Neural crest cell (in vitro differentiated cells): ENCODE measurements at regions not wholly inside any gene's neighbourhood (a gene's known extent, or its start where the extent isn't known, plus 50 kb on each side); places are given as distances from the start of the nearest gene placed in this dataset.
"Not testable (repeated sequence)": the region's sequence is repeated elsewhere in the genome, so short reads cannot be mapped to it uniquely, and the experiment has no call there.

Source experiments
- DNase-seq: peaks from one replicate; pipeline ENCODE4 v3.0.0; 2021; ENCODE audit warnings: low read depth, mixed read lengths, low spot score
- H3K27ac Mint-ChIP-seq: one replicate; pipeline ENCODE4 v1.8.0; 2021; ENCODE audit warnings: mild to moderate bottlenecking, mixed read lengths; ENCODE audit not compliant: unreplicated experiment
- H3K27me3 Mint-ChIP-seq: 2 replicates; pipeline ENCODE4 v1.8.0; 2021; ENCODE audit warnings: low read depth, mild to moderate bottlenecking, mixed read lengths
- H3K36me3 Mint-ChIP-seq: 2 replicates; pipeline ENCODE4 v1.8.0; 2021; ENCODE audit warnings: low read depth, mild to moderate bottlenecking, mixed read lengths
- H3K4me1 Mint-ChIP-seq: 2 replicates; pipeline ENCODE4 v1.8.0; 2021; ENCODE audit warnings: mixed read lengths
- H3K4me3 Mint-ChIP-seq: one replicate; pipeline ENCODE4 v1.8.0; 2021; ENCODE audit warnings: mild to moderate bottlenecking, mixed read lengths
- H3K9me3 Mint-ChIP-seq: 2 replicates; pipeline ENCODE4 v1.8.0; 2021; ENCODE audit warnings: mixed read lengths
- CTCF ChIP-seq: fragments of 200-600 bp; sonication (generic); conservative IDR thresholded peaks from 2 replicates; pipeline ENCODE4 v1.5.0; 2021; ENCODE audit warnings: antibody characterized with exemption, mild to moderate bottlenecking

- no peak overlapping the region for H3K27ac Mint-ChIP-seq
These were observed 87.9 kb upstream of the MSTN start for GRCh38 chr2:190150413-190150812.

GRCh38 chr2:190149908-190150307 is 87.4 kb upstream of the MSTN start:
- no peaks in the 10 kb centered on the region for H3K27me3 Mint-ChIP-seq
- no peak overlapping the region for H3K4me3 Mint-ChIP-seq
- TF ChIP-seq CTCF, result no peak
- H3K4me1 Mint-ChIP-seq, result no peaks in the 10 kb centered on the region
- no peak overlapping the region for H3K27ac Mint-ChIP-seq
- peaks cover 9% of the 10 kb centered on the region for H3K36me3 Mint-ChIP-seq
- peaks cover 18% of the 10 kb centered on the region for H3K9me3 Mint-ChIP-seq
- no peak for DNase-seq

More at GRCh38 chr2:190150413-190150812, 87.9 kb upstream of the MSTN start:
- H3K4me3 Mint-ChIP-seq, result no peak overlapping the region
- H3K9me3 Mint-ChIP-seq, result peaks cover 18% of the 10 kb centered on the region
- TF ChIP-seq CTCF, result no peak
- no peaks in the 10 kb centered on the region for H3K27me3 Mint-ChIP-seq
- peaks cover 9% of the 10 kb centered on the region for H3K36me3 Mint-ChIP-seq
- no peak for DNase-seq
- H3K4me1 Mint-ChIP-seq, result no peaks in the 10 kb centered on the region

- Mint-ChIP-seq H3K36me3 (peaks cover 9% of the 10 kb centered on the region), H3K4me3 (no peak overlapping the region), H3K9me3 (peaks cover 18% of the 10 kb centered on the region), H3K4me1 (no peaks in the 10 kb centered on the region), H3K27me3 (no peaks in the 10 kb centered on the region), H3K27ac (no peak overlapping the region)
- no peak for TF ChIP-seq CTCF
- DNase-seq, result no peak
These were observed 86.7 kb upstream of the MSTN start for GRCh38 chr2:190149200-190149599.

- H3K27me3 Mint-ChIP-seq, result not testable (repeated sequence)
These were observed 83.6 kb upstream of the MSTN start for GRCh38 chr2:190146109-190146508.

GRCh38 chr2:190140474-190140873 is 77.9 kb upstream of the MSTN start:
- peaks cover 20% of the 10 kb centered on the region for H3K9me3 Mint-ChIP-seq
- H3K27ac Mint-ChIP-seq, H3K4me1 Mint-ChIP-seq, H3K4me3 Mint-ChIP-seq, DNase-seq, H3K27me3 Mint-ChIP-seq: not testable (repeated sequence)
- H3K36me3 Mint-ChIP-seq, result peaks cover 26% of the 10 kb centered on the region

More at GRCh38 chr2:190146109-190146508, 83.6 kb upstream of the MSTN start:
- Mint-ChIP-seq H3K36me3 (peaks cover 23% of the 10 kb centered on the region), H3K9me3 (peaks cover 27% of the 10 kb centered on the region)
- H3K27ac Mint-ChIP-seq, H3K4me1 Mint-ChIP-seq, DNase-seq, H3K4me3 Mint-ChIP-seq: not testable (repeated sequence)

GRCh38 chr2:190139371-190139770 is 76.8 kb upstream of the MSTN start:
- no peak overlapping the region for H3K27ac Mint-ChIP-seq
- H3K36me3 Mint-ChIP-seq, result peaks cover 26% of the 10 kb centered on the region
- H3K9me3 Mint-ChIP-seq, result peaks cover 20% of the 10 kb centered on the region
- no peaks in the 10 kb centered on the region for H3K4me1 Mint-ChIP-seq
- no peak for TF ChIP-seq CTCF
- H3K27me3 Mint-ChIP-seq, result no peaks in the 10 kb centered on the region
- no peak overlapping the region for H3K4me3 Mint-ChIP-seq
- no peak for DNase-seq

GRCh38 chr2:190138032-190138431 is 75.5 kb upstream of the MSTN start:
- H3K9me3 Mint-ChIP-seq, result peaks cover 25% of the 10 kb centered on the region
- no peaks in the 10 kb centered on the region for H3K4me1 Mint-ChIP-seq
- no peaks in the 10 kb centered on the region for H3K27me3 Mint-ChIP-seq
- no peak for TF ChIP-seq CTCF
- peaks cover 30% of the 10 kb centered on the region for H3K36me3 Mint-ChIP-seq
- DNase-seq, result no peak
- H3K4me3 Mint-ChIP-seq, result no peak overlapping the region
- no peak overlapping the region for H3K27ac Mint-ChIP-seq
